NCI-H1417 treated with DMSO at 0.1 percent for 48 hours (cell line): ENCODE measurements at regions not wholly inside any gene's neighbourhood (a gene's known extent, or its start where the extent isn't known, plus 50 kb on each side); places are given as distances from the start of the nearest gene placed in this dataset.
"Not testable (repeated sequence)": the region's sequence is repeated elsewhere in the genome, so short reads cannot be mapped to it uniquely, and the experiment has no call there.

Source experiments
- DNase-seq: peaks from one replicate; lab custom pipeline; 2025; lab: John Stamatoyannopoulos, UW

DNA sequence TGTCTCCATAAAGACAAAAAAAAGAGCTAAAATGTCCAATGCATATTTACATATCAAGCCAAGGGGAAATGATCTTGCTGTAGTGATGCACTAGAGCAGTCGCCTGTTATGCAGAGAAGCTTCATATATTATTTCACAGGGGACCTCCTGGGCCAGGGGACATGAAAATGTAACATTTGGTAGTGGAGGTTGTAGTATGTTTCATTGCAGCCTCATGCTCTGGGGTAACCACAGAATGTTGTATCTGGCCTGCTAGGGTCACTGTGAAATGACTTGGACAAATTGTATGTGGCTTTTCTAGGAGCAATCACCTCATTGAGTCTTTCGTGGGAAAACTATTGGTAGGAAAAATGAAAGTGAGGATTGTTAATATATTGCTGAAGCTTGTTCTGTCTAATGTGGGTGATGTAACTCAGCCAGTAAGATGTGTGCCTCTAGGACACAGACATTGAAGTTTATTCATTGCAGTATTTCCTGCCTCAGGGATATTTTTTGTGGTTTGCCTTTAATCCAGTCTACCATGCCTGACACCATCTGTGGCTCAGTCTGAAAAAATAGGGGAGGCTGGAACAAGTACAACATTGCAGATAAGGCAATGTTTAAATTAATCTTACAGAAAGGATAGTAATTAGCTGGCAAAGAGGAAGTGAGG lies 430.8 kb upstream of the TNC start:
- DNase-seq = no peak

DNA sequence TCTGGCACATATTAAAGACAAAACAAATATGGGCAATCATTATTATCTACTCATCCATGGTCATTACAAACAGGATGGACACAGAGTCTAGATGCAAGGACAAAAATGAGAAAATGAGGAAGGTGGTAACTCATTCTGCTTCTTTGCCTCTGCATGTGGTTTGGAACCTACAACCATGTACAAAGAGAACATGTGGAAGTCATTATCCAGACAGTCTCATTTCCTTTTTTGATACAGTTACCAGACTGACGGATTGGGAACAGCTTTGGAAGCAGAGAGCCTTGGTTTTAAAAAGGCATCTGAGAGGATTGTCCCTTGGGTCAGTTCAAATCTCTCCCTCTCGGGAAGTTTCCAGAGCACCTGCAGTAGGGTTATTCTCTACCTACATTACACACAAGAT lies 433.4 kb upstream of the TNC start:
- DNase-seq = no peak

DNA sequence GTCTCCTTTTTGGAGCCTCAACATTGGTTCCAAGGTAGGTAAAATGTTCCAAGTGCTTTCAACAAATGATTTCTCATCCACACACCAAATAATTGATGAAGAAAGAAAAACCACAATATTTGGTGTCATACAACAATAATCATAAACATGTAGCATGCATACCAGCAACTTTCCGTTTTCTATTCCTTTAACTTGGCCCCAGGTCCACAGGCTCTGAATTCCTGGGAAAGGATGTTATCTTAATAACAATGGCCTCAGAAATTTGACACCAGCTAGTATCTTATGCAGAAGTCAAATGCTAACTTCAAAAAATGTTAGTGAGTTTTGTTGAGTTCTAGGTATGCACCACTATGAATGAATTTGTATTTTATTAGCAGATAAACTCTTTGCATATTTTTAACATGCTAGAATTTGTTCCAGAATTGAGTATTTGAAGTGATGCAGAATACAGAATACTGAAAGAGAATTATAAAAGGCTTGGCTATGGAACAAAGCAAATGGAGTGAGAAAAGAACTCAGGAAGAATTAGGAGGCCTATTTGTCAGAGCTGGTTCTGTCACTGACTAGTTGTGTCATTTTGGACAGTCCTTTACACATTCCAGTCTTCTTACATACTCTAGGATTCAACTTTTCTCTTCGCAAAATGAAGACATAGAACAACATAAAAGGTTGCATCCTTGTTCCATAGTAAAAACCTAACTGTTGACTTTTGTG lies 435.3 kb upstream of the TNC start:
- no peak for DNase-seq

DNA sequence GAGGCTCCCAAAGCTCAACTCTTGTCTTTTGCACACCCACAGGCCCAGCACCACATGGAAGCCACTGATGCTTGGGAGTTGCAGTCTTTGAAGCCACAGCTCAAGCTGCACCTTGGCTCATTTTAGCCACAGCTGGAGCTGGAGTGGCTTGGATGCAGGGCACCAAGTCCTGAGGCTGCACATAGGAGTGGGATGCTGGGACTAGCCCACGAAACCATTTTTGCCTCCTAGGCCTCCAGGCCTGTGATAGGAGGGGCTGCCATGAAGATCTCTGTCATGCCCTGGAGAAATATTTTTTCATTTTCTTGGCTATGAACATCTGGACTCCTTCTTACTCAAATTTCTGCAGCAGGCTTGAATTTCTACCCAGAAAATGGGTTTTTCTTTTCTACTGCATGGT lies 438.5 kb upstream of the TNC start:
- DNase-seq = no peak

DNA sequence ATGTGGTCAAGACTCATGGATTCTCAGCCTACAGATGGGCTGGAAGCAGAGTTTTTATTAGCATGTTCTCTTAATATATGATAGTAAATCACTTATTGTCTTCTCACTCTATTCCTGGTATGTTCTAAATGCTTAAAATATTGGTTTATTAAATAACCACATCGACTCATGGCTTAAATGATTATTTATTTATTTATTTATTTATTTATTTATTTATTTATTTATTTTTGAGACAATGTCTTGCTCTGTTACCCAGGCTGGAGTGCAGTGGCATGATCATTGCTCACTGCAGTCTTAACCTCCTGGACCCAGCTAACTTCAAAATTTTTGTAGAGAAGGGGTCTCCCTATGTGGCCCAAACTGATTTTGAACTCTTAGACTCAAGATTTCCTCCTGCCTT lies 457.2 kb upstream of the TNC start:
- DNase-seq = no peak

DNA sequence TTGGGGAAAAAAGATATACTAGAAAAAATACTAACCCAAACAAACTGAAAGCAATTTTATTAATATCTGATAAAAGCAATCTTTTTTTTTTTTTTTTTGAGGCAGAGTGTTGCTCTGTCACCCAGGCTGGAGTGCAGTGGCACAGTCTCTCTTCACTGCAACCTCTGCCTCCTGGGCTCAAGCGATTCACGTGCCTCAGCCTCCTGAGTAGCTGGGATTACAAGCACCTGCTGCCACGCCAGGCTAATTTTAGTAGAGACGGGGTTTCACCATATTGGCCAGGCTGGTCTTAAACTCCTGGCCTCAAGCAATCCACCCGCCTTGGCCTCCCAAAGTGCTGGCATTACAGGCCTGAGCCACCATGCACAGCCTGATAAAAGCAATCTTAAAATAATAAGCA lies 467.5 kb upstream of the TNC start:
- DNase-seq = not testable (repeated sequence)

GRCh38 chr9:115587310-115587709 lies 469.4 kb upstream of the TNC start:
- DNase-seq = no peak

GRCh38 chr9:115590011-115590410 lies 472.1 kb upstream of the TNC start:
- DNase-seq = no peak

DNA sequence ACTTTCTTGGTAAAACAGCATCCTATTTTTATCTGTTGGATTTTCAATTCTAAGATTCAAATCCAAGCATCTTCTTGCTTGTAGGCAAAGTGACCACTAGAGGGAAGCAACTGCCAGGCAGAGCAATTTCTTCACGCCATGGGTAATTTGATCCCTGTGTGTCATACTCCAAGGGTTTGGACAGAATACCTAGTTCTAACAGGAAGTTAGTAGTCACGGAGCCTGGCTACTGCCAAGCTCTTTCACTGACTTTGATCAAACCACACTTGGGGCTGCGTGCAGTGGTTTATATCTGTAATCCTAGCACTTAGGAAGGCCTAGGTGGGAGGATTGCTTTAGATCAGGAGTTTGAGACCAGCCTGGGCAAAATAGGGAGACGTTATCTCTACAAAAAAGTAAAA lies 473.6 kb upstream of the TNC start:
- peak; percentile 63 for DNase-seq

DNA sequence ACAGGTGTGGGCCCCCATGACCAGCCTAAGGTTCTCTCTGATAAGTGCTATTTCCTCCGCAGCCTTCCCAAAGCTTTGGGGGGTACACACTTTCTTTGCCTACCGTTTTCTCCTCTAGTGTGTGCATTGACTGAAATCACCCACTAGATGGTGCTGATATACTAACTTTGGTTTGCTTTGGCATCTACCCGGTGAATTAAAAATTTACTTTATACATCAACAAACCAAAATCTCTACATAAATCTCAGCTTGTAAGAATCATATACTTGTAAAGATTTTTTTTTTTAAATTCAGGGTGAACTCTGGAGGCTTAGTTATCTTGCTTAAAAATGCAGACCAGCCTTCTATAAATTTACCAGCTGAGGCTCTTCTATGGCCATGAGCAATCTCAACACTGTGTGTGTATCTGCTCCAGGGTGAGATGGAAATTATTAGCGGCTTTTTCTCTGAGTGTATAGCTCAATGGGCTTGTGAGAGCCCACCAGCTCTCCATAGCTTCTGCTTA lies 475.7 kb upstream of the TNC start:
- no peak for DNase-seq

DNA sequence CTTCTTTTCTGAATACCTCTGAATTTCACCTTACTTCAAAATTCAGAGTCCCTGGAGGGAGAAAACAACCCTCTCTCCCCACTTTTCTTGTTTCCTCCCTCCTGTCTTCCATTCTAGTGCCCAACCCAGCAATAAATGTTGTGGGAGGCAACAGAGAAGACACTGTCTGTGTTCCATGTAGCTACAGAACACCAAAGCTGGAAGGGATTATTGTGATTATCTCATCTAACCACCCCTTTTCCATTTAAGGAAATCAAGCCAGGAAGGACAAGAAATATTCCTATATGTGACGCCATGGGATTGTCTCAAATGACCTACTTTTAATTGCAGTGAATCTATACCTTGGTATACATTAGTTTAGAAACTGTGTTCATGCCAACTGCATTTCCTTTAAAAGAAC lies 476.6 kb upstream of the TNC start:
- DNase-seq = no peak

DNA sequence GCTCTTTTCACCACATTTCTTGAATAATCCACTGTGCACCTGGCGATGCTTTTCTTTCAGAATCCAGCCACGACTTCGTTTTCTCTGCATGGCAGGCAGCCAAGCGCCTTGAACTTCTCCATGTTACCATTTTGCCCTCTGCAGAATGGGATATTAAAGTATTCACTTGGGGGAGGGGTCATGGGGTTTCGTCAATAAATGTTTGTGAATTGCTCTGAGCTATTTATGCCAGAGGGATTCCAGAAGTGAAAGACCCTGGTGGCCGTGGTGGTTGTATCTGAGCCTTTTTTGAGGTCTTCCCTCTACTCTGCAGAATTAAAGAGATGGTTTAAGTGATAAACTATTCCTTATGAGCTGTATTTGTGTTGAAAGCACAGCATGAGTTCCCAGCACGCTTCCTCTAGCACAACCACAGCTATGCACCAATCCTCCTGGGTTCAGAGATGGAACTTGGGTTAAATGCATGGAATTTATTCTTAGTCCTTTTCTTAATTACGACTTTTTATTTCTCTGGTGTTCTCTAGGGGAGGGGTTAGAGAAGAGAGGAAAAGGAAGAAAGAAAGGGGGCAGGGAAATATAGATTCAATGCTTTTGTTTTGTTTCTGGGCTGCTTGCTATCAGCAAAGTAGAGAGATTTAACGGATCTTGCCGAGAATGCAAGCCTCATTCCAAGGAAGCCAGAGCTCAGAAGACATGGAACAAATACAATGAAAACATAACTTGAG lies 478.2 kb upstream of the TNC start:
- DNase-seq = no peak

GRCh38 chr9:115596746-115597080 lies 478.8 kb upstream of the TNC start:
- DNase-seq = no peak

DNA sequence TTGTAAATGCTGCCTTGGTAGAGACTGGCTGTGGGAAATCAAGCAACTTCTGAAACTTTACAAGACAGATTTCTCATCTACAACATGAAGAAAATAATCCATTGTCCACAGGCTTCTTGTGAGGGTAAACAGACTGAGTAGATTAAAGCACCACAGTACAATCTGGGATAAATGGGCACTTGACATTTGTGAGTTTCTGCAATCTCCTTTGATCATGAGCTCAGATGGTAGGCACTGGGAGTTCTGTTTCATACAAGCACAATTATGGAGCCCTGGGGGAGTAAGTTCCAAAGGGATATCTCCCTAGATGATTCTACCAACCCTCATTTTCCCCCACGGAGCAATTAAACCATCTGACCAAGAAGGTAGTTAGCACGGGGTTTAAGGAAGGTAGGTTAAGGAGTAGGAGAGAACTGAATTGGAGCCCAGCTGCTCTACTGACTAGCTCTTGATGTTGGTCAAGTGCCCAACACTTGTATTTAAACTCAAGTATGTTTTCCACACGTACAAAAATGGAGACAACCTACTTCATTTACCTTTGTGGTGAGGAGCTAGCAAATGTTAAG lies 479.5 kb upstream of the TNC start:
- no peak for DNase-seq

DNA sequence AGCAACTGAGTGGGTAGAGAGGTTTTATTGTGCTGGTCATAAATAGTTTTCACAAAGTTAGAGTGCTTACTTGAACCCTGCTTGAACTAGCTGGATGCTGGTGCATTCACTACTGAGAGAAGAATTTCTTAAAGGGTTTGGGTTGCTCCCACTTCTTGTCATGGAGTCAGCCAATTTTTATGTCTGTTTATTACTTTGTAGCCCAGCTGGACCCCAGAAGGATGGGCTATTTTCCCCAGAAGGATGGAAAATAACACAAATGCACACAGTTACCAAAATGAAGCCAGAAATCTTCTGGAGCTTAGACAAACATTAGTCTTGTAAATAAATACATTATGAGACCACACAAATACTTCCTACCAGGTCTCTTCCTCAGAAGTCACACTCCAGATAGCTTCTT lies 480.8 kb upstream of the TNC start:
- no peak for DNase-seq

DNA sequence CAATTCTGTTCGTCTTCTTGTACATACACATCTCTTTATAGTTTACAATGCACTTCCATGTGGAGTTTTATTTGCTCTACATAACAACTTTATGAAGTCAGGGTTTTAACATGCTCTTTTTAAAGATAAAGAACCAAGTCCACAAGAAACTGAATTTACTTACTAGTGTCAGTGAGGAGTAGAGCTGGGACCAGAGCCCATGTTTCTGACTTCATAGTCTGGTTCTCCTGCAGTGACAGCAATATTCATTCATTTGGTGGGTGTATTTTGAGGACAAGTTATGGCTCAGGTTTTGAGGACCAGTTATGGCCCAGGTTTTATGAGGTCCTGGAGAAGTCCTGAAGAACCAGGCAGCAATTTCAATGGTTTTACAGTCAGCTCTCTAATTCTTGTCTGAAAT lies 481.9 kb upstream of the TNC start:
- no peak for DNase-seq

GRCh38 chr9:115601434-115601833 lies 483.5 kb upstream of the TNC start:
- no peak for DNase-seq

DNA sequence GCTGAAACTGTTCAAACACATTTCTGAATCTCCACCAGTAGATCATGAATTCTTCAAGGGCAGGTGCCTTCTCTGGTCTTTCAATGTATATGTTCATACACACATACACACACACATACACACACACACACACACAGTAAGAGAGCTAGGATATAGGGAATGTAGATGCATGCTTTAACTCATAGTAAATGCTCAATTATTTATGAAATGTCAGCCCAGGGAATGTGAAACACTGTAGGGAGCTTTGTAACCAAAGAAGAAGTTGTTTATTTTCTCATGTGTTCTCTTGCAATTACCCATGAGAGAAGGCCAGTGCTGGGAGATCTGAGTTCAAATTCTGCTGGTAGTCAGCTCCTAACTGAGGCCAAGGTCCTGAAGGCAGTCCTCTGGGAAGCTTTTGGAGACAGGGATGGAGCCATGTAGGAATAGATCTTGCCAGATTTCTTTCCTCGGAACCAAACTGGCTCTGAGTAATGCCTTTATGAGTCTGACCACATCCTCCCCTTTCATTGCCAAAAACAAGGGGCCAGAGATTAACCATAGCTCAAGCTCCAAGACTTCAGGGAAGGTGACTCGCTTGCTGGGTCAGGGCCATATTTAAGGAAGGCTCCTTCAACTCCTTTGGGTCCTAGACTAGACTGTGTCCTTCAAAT lies 487.0 kb upstream of the TNC start:
- no peak for DNase-seq

GRCh38 chr9:115606838-115607237 lies 488.9 kb upstream of the TNC start:
- no peak for DNase-seq

DNA sequence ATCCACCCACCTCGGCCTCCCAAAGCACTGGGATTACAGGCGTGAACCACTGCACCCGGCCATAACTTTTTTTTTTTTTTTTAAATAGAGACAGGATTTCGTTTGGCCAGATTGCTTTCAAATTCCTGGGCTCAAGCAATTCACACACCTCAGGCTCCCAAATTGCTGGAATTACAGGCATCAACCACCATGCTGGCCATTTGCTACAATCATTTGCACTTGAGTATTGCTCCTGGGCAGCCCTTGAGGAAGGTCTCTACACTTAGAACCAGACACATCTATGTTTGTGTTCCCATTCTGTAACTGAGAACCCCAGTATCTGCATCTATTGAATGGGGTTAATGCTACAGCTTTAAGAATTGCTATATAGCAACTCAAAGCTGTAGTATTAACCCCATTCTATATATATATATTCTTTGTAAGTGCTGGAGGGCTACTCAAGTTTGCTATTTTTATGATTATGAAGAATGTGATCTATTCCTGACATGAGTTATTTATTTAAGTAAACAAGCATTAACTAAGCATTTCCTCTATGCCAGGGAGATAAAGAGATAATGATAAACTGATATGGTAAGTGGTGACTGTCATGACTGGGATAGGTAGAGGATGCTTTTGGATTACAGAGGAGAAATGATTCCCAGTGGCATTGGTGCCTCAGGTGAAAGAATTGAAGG lies 496.5 kb upstream of the TNC start:
- DNase-seq = no peak

DNA sequence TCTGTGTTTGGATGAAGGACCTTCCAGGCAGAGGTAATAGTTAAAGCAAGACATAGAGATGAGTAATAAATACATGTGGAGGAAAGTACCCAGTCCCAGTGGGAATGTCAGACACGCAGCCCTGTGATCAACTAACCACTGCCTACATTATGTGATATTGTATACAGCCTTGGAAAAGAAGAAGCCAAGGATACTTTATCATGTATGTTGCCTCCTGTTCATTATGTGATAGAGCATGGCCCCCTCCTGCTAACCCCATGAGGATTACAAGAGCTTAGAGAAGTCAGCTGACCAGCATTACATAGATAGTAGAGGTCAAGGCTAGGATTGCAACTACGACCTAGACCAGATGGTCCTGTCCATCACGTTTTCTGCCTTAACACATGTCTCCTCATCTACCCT lies 497.0 kb upstream of the TNC start:
- no peak for DNase-seq
